Posterior cingulate gyrus (tissue), 11 donors: ENCODE measurements at regions not wholly inside any gene's neighbourhood (a gene's known extent, or its start where the extent isn't known, plus 50 kb on each side); places are given as distances from the start of the nearest gene placed in this dataset.
"Not testable (repeated sequence)": the region's sequence is repeated elsewhere in the genome, so short reads cannot be mapped to it uniquely, and the experiment has no call there.

Source experiments
- DNase-seq, 10 donors: peaks; one replicate each; pipeline versions ENCODE4 v3.0.0 to v3.0.0-alpha.2; 2020 to 2021; ENCODE audit warnings: mixed read lengths in 3 of 10
- intact Hi-C: fragments of 100-400 bp; cut with DNase I; formaldehyde crosslinking; loops from one replicate; pipeline ENCODE4 v1.15.1; 2023

DNA sequence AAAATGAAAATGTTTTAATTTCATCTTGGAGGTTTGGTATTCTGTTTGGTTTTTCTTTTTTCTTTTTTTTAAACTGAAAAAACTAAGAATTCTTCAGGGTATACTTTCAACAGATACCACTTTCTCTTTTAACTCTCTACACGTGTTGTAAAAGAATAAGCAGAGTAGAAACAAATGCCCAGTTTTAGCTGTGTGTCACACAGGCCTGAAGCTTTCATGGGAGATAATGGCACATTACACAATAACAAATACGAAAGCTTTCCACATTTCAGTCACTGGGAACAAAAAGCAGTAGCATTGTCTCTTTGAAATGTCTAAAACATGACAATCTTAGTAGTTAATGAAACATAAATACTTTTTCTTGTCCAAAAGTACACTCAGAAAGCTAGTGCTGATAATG lies 818.5 kb downstream of the TBL1XR1 start:
- intact Hi-C loops: no loop called here
- no peak for DNase-seq

DNA sequence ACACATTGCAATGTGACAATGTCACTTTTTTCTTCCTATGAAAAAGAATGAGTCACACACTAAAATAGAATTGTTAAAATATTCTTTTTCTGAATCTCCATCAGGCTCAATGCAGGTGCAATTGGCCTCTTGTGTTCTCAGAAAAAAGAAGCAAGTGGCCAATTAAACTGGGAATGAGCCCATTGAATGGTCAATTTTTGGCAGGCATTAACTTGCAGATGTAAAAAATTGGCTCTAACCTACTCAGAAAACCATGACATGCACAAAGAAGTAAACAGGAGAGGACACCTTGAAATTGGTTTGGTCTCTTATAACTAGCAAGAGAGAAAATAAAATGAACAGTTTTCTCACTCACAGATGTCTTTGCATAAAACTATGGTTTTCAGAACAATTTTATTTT lies 820.8 kb downstream of the TBL1XR1 start:
- intact Hi-C loops: no loop called here
- DNase-seq: no peak

GRCh38 chr3:176375519-176375918 lies 821.8 kb downstream of the TBL1XR1 start:
- no peak for DNase-seq
- intact Hi-C loops: no loop called here

- DNase-seq: peak in 3 of 10 donors; percentile 57 to 78 (median 72)
- intact Hi-C loops: no loop called here
Measured at GRCh38 chr3:176362191-176362731, 835.0 kb downstream of the TBL1XR1 start.

DNA sequence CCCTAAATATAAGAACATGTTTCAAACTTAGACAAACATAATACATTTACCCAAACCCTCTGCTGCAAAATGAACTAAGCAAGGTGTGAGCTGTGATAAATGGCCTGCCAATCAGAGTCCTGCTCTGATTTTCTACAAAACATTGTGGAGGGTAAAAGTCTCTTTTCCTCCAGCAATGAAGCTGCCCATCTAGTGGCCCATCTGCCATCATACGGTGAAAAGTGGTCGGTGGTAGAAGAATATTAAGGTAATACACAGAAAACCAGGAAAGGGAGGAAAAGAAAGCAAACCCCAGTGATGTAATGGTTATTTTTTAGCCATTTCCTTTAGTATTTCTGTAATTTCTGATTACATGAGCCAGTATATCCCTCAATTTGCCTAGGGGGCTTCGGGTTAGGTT lies 838.1 kb downstream of the TBL1XR1 start:
- no peak for DNase-seq
- intact Hi-C loops: no loop called here

GRCh38 chr3:176357891-176358290 lies 839.4 kb downstream of the TBL1XR1 start:
- intact Hi-C loops: no loop called here
- no peak for DNase-seq

DNA sequence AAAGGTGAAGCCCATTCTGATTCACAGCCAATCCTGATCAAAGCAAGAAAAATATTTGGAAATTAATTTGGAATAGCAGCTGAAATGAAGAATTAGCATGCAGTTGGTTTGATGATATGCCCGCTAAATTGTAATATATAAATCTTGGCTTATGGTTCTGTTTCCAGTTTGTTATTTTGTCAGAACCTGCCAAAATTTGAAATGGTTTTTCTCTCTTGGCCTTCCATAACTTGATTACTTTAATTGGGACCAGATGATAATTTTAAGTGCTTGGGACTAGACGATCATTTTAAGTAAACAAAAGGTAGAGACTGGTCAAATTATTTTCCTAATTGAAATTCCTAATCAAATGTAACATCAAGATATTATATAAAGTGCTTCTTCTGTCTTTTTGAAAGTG lies 842.4 kb downstream of the TBL1XR1 start:
- intact Hi-C loops: no loop called here
- no peak for DNase-seq

DNA sequence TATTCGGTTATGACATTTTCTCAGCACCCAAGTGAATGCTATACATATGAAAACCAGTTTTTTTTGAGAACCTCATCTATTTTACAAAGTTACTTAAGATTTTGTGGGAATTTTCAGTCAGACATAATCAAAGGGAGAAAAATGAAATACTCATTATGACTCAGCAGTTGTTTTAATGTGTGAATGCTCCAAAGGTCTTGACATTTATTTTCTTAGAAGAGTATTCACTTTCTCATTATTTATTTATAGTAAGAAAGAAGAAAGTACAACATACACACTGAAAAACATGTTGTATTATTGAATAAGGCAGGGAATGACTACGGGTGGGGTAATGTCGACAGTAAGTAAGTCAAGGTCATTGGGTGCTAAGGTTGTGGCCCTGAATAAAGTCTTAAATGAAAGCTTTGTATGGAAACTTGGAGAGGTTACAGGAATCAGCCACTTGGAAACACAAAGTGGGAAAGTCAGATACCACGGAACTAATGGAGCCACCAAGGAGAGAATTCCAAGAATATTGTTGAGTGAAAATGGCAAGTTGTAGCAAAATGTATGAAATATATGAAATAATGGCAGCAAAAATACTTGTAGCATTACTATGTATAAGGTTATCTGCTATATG lies 844.5 kb downstream of the TBL1XR1 start:
- DNase-seq: no peak
- intact Hi-C loops: no loop called here

DNA sequence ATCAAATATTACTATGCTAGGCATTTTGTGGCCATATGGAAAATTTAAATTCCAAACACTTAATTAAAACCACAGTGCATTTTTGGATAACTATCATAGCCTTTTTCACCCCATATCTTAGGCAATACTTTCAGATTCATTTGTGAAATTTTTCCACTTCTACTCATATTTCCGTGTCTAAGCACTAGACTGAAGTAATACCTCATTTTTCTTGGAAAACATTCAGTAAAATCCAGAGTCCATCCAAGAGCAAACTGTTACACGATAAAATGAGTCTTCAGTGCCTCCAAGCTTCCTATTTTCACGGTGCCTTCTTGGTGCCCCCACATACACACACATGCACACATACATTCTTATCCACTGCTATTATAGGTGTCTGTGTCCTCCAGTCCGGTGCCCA lies 845.9 kb downstream of the TBL1XR1 start:
- intact Hi-C loops: no loop called here
- no peak for DNase-seq

DNA sequence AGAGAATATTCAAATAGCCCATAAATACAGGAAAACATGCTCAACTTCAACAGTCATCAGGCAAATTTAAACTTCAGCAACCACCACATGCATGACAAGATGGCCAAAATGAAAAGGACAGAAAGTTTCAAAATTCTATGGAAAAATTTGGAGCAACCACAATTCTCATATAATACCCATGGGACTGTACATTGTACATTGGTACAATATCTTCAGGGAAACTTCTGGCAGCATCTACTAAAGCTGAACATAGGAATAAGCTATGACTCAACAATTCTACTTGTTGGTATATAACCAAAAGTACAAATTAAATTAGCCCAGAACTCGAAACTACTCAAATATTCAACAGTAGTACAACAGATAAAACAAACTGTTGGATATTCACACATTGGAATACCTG lies 847.6 kb downstream of the TBL1XR1 start:
- no peak for DNase-seq
- intact Hi-C loops: no loop called here

- DNase-seq: no peak
- intact Hi-C loops: no loop called here
Measured at GRCh38 chr3:176347424-176348146, 849.7 kb downstream of the TBL1XR1 start.

DNA sequence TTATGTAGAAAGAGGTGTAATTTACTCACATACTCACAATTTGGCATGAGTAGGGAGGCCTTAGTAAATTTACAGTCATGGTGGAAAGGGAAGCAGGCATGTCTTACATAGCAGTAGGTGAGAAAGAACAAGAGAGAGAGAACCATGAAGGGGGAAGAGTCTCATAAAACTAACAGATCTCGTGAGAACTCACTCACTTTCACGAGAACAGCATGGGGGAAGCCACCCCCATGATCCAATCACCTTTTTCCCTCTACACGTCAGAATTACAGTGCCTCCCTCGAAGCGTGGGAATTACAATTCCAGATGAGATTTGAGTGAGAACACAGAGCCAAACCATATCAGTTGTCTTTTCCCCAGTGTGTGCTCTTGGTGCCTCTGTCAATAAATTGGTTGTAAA lies 855.3 kb downstream of the TBL1XR1 start:
- intact Hi-C loops: no loop called here
- DNase-seq: no peak

- intact Hi-C loops: no loop called here
- DNase-seq: no peak
Measured at GRCh38 chr3:176328666-176329065, 868.6 kb downstream of the TBL1XR1 start.

- no peak for DNase-seq
- intact Hi-C loops: no loop called here
Measured at GRCh38 chr3:176328198-176328597, 869.1 kb downstream of the TBL1XR1 start.

DNA sequence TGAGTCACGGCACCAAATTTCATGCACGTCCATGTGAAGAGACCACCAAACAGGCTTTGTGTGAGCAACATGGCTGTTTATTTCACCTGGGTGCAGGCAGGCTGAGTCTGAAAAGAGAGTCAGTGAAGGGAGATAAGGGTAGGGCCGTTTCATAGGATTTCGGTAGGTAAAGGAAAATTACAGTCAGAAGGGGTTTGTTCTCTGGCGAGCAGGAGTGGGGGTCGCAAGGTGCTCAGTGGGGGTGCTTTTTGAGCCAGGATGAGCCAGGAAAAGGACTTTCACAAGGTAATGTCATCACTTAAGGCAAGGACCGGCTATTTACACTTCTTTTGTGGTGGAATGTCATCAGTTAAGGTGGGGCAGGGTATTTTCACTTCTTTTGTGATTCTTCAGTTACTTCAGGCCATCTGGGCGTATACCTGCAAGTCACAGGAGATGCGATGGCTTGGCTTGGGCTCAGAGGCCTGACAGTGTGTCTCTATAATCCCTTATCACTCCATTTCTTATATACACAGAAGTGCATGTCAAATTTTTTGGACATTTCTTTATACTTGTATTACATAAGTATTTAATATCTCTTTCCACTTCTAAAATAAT lies 870.3 kb downstream of the TBL1XR1 start:
- DNase-seq, intact Hi-C loops: not testable (repeated sequence)

DNA sequence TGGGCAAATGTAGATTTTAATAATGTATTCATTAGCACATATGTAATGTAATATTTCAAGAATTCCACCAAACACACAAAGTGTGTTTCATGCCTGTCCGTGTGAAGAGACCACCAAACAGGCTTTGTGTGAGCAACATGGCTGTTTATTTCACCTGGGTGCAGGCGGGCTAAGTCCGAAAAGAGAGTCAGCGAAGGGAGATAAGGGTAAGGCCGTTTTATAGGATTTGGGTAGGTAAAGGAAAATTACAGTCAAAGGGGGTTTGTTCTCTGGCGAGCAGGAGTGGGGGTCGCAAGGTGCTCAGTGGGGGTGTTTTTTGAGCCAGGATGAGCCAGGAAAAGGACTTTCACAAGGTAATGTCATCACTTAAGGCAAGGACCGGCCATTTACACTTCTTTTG lies 875.8 kb downstream of the TBL1XR1 start:
- DNase-seq, intact Hi-C loops: not testable (repeated sequence)

DNA sequence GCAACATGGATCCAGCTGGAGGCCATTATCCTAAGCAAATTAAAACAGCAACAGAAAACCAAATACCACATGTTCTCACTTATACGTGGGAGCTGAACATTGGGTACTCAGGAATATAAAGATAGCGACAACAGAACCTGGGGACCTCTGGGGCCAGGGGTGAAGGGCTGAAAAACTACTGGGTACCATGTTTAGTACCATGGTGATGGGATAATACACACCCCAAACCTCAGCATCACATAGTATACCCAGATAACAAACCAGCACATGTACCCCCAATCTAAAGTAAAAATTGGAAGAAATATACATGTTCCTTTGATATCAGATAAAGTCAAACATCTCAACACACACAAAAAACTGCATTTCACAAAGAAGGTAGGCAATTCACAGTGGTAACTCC lies 876.2 kb downstream of the TBL1XR1 start:
- intact Hi-C loops: no loop called here
- no peak for DNase-seq

DNA sequence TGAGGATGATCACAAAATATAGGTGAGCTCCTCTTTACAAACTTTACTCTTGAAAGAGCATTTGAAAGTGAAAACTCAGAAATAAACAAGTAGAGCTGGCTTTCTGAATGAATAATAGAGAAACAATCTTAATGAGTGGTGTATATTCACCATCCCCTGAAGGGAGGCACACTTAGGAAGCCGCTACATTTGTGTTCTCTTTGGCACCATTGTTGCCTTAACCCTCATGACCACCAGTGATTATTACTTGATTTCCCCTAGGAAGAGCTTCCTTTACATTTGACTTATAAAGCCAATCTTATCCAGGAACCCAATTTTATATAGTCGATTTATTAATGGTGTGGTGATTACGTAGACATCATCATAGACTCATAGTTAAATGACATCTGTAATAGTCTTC lies 883.9 kb downstream of the TBL1XR1 start:
- DNase-seq: no peak
- intact Hi-C loops: no loop called here

DNA sequence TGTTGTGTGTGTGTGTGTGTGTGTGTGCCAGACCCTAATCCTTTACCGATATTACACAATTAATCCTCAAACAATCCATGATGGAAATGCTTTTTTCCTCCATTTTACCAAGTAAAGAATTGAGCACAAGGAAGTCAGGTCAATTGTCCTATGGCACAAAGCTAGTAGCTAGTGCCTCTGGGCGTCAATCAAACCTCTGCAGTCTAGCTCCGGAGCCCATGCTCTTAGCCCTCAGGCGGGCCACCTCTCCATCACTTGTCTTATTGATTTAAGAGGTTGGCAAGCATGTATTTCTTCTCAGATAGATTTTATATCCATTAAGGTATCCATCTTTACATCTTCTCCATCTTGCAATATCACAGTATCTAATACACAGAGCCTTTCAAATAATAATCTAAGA lies 886.6 kb downstream of the TBL1XR1 start:
- no peak for DNase-seq
- intact Hi-C loops: no loop called here

DNA sequence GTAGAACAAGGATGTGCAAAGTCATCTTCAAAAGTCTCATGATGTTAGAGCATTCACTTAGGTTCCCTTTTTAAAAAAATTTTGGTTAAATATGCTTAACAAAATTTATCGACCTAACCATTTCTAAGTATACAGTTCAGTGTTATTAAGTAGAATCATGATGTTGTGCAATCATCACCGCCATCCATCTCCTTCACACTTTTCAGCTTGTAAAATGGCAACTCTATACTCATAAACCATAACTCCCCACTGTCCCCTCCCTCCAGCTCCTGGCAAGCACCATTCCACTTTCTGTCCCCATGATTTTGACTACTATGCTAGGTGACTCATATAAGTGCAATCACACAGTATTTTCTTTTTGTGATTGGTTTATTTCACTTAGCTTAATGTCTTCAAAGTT lies 895.0 kb downstream of the TBL1XR1 start:
- intact Hi-C loops: no loop called here
- DNase-seq: no peak

DNA sequence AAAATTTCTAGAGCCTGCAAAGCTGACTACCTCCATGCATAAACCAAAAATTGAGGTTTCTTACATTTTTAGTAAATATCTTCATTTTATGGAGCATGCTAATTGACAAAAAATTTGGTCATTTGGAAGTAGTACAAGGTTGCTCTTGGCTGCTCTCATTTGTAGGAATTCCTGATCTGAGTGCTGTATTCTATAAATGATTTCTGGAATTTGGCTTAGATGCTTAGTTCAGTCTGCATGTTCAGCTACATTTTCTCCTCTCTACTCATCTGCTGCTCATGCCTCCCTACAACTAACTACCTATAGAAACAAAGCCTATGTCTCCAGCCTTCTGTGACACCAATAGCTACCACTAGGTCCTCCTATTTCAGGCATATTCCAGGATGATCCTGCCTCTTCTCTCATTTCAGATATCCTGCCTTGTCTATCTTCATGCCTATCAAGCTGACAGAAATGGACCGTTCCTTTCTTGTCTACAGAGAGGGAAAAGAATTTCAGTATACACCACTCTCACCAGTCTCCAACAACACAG lies 901.1 kb downstream of the TBL1XR1 start:
- DNase-seq: no peak
- intact Hi-C loops: no loop called here

DNA sequence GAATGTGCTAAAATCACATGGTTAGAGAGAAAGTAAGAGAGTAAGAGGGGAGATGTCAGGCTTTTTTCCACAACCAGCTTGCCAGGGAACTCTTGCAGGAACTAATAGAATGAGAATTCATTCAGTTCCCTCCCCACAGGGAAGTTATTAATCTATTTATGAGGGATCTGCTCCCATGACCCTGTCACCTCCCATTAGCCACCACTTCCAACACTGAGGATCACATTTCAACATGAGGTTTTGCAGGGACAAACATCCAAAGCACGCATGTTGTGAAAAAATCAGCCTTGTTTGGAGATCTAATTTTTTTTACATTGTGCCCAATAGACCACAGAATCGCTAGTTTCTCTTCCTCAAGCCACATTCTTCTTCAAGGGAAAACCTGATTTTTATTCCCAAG lies 904.0 kb downstream of the TBL1XR1 start:
- no peak for DNase-seq
- intact Hi-C loops: no loop called here
